Eye (tissue), 1 donor: ENCODE measurements at regions not wholly inside any gene's neighbourhood (a gene's known extent, or its start where the extent isn't known, plus 50 kb on each side); places are given as distances from the start of the nearest gene placed in this dataset.

Source experiments
- DNase-seq: peaks from one replicate; pipeline ENCODE4 v3.0.0-alpha.2; 2015

DNA sequence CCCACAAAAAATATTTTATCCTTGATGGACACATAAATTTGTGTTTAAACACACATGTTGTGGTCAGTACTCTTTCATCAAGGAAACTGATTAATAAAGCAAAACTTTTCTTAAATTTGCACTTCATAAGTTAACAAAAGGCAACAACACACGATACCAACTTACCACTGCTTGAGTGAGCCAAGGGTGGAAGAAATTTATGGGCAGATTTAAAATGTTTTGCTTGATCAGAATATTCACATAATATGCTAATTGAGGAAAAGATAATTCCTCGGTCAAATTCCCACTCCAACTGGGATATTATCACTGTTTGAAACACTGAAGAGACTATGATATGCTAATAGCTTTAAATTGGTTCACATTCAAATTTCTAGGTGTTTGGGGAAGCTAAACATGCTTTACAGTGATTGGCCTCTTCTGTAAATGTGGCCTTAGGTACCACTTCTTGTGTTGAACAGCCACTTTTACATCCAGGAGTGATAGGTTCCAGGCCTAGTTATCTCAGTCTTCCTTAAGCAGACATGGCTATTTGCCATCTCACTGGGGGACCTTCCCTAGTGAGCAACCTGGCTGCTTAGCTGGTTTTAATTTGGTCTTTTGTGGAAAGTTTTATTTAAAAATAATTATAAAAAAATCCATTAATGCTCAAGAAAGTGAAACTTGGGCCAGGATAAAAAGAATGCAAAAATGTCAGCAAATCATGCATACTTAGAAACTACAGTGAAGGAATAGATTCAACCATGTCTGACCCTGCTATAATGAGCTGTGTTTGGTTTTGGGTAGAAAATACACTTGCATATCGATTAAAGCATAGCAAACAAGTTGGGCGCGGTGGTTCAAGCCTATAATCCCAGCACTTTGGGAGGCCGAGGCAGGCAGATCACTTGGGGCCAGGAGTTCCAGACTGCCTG is 221.2 kb upstream of the MAP3K7 start:
- DNase-seq, result no peak

DNA sequence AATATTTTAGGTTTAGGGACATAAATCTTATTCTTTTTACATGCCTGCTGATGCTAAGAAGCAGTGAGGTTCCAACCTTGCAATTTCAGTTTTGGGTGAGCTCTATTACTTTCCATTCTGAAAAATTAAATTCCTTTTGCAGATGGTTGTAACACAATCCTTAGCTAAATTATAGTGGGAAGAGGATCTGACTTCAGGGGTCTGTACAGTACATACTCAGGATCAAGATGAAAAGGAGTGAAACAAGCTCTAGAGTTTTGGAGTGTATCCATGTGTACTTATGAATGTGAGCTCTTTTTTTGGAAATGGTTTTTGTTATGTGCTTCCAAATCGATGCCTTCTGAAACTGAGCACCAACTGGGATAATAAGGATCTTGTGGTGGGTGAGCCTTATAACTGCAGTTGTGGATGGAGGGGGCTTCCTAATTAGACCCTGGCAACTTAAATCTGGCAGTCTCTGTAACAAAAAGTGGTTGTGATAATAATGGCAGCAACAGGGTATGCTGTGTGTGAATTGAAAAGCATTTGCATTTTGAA is 218.8 kb upstream of the MAP3K7 start:
- no peak for DNase-seq

DNA sequence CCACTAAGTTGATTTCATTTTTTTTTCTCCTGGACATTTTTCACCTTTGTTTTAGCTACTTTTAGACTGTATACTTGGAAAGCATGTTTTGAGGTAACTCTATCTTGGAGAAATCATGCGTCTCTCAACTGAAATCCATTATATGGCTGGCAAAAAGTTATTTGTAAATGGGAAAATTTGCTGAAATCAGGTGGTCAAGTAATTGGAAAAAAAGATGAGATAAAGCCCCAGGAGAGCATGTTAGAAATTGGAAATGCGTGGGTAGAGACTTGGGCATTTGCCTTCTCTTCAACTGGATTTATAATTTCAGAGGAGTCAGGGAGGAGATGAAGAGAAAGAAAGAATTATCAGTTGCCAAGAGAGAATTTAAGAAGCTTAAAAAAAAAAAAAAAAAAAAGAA is 217.1 kb upstream of the MAP3K7 start:
- no peak for DNase-seq

GRCh38 chr6:90795078-90795477 is 208.2 kb upstream of the MAP3K7 start:
- no peak for DNase-seq

DNA sequence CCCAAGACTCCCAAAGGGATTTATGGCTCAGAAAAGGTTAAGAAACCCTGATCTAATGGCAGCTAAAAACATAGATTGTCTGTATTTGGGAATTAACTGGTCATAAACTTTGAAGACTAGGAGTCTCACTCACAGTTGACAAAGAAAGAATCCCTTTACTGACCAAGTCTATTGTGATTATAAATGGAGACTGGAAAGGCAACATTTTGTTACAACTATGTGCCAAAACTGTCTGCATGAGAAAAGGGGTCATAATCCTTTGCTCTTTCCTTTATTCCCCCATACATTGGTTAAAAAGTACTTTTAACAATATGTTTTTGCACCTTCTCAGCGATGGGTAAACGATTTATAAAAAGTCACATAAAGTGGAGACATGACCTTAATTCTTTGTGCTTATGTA is 206.9 kb upstream of the MAP3K7 start:
- no peak for DNase-seq

- no peak for DNase-seq
Observed at GRCh38 chr6:90790696-90791095, 203.8 kb upstream of the MAP3K7 start.

GRCh38 chr6:90790058-90790457 is 203.2 kb upstream of the MAP3K7 start:
- DNase-seq, result no peak

GRCh38 chr6:90788781-90789180 is 201.9 kb upstream of the MAP3K7 start:
- DNase-seq, result no peak

GRCh38 chr6:90787446-90787845 is 200.6 kb upstream of the MAP3K7 start:
- DNase-seq, result peak; percentile 36

DNA sequence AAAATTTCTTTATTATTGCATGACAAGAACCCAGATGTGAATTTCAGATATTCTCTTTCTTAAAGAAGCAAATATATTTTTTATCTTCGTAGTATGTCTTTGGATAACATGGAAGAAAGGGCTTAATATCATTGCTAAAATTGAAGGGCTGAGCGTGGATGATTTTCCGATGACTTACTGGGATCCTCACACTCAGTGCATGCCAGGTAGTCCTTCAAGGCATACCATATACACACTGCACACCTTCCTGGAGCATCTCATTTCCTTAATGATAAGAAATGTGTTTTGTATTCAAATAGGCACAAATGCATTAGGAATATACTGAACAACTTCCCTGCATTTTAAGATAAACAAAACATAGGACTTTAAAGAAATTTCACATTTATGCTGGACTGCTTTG is 193.9 kb upstream of the MAP3K7 start:
- no peak for DNase-seq

DNA sequence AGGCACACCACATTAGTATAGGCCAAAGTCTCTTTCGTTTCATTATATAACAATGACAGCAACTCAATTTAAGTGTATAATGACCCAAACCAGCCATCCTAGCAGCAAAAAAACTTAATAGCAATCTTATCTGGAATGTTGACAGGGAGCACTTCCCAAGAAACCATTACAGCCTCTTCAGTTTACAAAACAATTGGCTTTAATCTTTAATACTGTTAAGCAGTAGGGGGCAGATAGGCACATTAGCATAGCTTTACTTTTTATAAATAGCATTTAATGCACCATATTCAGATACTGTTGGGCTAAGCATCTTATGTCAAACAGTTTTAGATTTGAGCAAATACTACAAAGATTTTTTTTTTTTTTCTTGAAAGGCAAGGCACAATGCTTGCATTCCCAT is 193.3 kb upstream of the MAP3K7 start:
- DNase-seq, result no peak

- no peak for DNase-seq
Observed at GRCh38 chr6:90778417-90779203, 191.7 kb upstream of the MAP3K7 start.

DNA sequence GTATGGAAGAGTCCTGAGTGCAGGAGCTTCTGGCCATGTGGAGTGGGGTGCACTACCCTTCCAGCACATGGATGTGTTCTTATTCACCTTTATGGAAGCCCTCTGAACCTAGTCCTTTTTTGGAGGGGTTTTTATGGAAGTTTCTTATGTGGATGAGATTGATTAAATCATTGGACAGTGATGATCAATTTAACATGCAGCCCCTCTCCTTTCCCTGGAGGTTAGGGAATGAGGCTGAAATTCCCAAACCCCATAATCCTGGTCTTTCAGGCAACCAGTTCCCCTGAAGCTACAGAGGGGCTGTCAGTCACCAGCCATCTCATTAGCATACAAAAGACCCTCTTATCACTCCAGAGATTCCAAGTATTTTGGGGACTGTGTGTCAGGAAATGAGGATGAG is 183.9 kb upstream of the MAP3K7 start:
- DNase-seq, result no peak

DNA sequence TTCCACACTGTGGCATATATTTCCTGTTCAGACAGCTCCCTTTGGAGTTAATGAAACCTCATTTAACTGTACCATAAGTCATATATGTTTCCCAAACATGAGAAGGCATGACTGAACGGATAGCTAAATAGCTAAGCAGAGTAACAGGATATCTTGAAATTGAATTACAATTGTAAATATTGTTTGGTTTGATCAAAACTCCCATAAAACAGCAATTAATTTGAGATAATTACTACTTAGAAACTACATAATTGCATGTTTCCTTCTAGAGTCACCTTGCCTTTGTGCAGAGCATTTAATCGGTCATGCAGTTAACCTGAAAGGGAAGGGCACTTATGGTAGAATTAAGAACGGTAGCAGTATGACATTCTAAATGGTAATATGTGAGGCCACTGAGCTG is 179.0 kb upstream of the MAP3K7 start:
- no peak for DNase-seq

DNA sequence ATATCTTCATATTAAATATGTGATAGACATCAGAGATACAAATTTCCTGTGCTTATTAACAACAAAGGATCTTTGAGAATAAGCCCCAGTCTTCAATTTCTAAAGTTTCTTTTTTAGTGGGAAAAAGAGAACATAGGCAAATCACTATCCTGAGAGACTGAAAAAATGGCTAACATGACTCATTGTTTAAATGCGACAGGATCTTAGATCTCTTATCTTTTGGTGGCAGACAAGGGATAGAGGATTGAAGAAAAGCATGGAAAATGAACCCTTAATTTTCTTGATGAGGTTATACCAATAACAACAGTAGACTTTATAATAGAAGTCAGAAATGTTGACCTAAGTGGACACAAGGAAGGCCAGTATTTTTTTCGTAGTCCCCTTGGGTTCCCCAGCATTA is 178.6 kb upstream of the MAP3K7 start:
- no peak for DNase-seq

DNA sequence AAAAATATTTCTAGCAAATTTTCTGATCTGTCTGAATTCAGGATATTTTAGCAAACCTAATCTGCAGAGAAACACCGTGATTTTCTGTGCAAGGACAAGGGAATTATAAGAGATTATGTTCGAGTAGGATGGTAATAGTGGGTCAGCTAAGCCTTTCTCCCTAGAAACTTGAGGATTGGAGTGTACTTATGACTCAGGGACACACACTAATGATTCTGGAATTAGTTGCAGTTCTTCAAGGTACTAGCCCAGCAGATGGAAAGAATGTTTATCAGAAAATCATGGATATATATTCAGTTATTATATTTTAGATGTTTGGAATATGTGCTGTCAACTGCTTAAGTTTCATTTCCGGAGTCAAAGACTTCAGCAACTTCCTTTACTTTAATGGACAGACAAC is 177.1 kb upstream of the MAP3K7 start:
- DNase-seq, result no peak

- DNase-seq, result no peak
Observed at GRCh38 chr6:90759664-90760063, 172.8 kb upstream of the MAP3K7 start.

- DNase-seq, result no peak
Observed at GRCh38 chr6:90758741-90759140, 171.9 kb upstream of the MAP3K7 start.

DNA sequence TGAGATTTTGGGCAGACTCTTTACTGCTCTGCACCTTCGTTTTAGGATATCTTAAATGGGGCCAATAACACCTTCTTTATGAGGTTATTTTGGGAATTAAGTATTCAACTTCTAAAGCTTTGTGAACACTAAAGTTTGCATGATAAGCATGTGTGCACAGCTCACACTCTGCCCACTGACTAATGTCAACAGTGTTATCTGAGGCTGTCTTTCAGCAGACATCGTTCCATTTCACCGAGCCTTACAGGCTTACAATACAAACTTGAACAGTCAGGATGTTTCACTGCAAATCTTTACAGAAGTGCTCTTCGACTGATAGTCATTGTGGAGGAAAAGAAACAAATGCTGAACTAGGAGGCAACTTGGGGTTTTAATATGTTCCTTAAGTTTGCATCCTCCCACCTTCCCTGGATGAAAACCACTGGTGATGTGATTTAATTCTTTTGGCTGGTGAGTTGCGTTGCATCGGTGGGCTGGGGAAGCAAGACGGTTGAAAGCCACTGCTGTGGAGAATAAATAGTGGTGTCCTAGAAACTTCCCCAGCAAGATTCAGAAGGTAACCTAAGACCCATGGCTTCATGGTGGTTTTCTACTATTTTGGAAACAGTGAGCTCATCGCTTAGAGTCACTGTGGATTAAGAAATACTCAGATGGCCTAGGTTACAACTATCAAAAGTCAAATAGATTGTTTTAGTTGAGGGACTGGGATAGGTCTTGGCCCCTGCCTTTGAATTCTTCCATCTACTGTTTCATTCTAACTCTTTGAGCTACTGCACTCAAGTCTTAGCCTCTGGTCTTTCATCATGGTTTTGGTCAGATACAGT is 167.2 kb upstream of the MAP3K7 start:
- DNase-seq, result peak; percentile 33

DNA sequence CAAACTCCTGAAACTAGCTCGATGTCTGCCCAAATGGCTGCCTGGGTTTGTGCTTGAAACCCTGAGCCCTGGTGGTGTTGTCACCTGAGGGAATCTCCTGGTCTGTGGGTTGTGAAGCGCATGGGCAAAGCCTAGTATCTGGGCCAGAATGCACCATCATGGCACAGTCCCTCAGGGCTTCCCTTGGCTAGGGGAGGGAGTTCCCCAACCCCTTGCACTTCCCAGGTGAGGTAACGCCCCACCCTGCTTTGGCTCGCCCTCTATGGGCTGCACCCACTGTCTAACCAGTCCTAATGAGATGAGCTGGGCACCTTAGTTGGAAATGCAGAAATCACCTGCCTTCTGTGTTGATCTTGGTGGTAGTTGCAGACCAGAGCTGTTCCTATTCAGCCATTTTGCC is 152.9 kb upstream of the MAP3K7 start:
- DNase-seq, result no peak

- no peak for DNase-seq
Observed at GRCh38 chr6:90739339-90739738, 152.5 kb upstream of the MAP3K7 start.

DNA sequence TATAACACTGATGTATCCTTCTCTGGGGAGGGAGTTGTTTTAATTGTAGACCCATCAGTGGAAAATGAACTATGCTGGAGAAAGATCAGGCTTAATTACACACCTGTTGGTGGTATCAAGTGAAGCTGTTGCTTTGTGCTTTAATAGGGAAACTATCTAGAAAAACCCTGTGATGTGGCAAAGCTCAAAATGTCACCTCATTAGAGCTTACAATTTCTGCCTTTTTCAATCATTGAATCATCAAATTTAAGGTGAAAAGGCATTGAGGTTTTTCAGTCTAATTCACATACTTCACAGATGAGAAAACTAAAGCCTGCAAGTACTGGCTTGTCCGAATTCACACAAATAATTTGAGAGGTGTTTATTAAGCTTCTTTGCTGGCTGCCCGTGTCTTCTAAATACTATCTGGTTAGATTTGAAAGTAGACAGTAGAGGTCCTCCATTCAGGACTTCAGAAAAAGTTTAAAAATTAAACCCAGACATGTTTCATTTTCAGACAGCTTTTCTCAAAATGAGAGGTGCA is 143.3 kb upstream of the MAP3K7 start:
- DNase-seq, result no peak

DNA sequence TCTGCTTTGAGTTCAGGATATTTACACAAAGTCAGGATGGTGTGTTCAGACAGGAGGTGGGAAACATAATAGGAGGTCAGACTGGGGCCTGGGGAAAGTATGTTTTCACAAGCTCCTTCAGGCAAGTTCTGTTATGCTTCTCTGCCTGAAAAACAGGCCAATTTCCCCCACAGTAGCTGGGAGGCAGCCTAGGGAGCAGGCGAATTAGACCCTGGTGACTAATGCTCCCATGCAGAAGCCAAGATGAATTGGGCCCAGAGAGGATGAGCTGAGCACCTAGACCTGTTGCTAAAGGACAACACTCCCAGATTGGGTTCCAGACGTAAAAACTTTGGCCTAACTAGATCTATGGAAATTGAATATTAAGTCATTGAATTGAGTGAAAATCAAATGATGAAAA is 142.2 kb upstream of the MAP3K7 start:
- peak; percentile 19 for DNase-seq
